Fibroblast of lung (primary cell): ENCODE measurements at regions not wholly inside any gene's neighbourhood (a gene's known extent, or its start where the extent isn't known, plus 50 kb on each side); places are given as distances from the start of the nearest gene placed in this dataset.
"Not testable (repeated sequence)": the region's sequence is repeated elsewhere in the genome, so short reads cannot be mapped to it uniquely, and the experiment has no call there.

Source experiments
- DNase-seq, 2 donors: peaks; one replicate each; pipeline versions ENCODE4 v3.0.0 to v3.0.0-alpha.2; 2010; ENCODE audit warnings: low read depth in 2 of 2
- H2AFZ ChIP-seq: 2 replicates; pipeline ENCODE4 v1.5.1; 2012; ENCODE audit warnings: low read length, control low read depth, inconsistent platforms
- H3K27ac ChIP-seq: 2 replicates; pipeline ENCODE4 v1.5.1; 2011; ENCODE audit warnings: low read length, control low read depth; ENCODE audit not compliant: insufficient read depth
- H3K27me3 ChIP-seq: 2 replicates; pipeline ENCODE4 v1.5.1; 2011; ENCODE audit warnings: mild to moderate bottlenecking, low read length; ENCODE audit not compliant: control insufficient read depth, insufficient read depth
- H3K36me3 ChIP-seq: 2 replicates; pipeline ENCODE4 v1.5.1; 2011; ENCODE audit warnings: low read length; ENCODE audit not compliant: control insufficient read depth, insufficient read depth
- H3K4me1 ChIP-seq: 2 replicates; pipeline ENCODE4 v1.5.1; 2011; ENCODE audit warnings: low read length; ENCODE audit not compliant: control insufficient read depth, insufficient read depth; ENCODE audit errors: extremely low read depth
- H3K4me2 ChIP-seq: 2 replicates; pipeline ENCODE4 v1.5.1; 2011; ENCODE audit warnings: low read length, control low read depth; ENCODE audit not compliant: insufficient read depth; ENCODE audit errors: extremely low read depth
- H3K4me3 ChIP-seq, 4 experiments: fragments of 200-600 bp in 1 of 4; sonication (generic) in 1 of 4; replicated peaks in 1 of 4; 2 replicates each; pipeline ENCODE4 v1.5.1; 2011 to 2016; ENCODE audit warnings: low read length in 4 of 4, low read depth in 3 of 4, mild to moderate bottlenecking in 3 of 4, control low read depth in 2 of 4, inconsistent platforms in 1 of 4, mixed read lengths in 1 of 4; ENCODE audit not compliant: insufficient read depth in 1 of 4; ENCODE audit errors: control extremely low read depth in 1 of 4
- H3K79me2 ChIP-seq: 2 replicates; pipeline ENCODE4 v1.5.1; 2012; ENCODE audit warnings: mild to moderate bottlenecking, low read length, inconsistent platforms; ENCODE audit not compliant: control insufficient read depth, insufficient read depth
- H3K9ac ChIP-seq: 2 replicates; pipeline ENCODE4 v1.5.1; 2011; ENCODE audit warnings: mild to moderate bottlenecking, low read length, control low read depth; ENCODE audit not compliant: insufficient read depth
- H3K9me3 ChIP-seq: 2 replicates; pipeline ENCODE4 v1.5.1; 2012; ENCODE audit warnings: low read depth, low read length; ENCODE audit not compliant: control insufficient read depth, insufficient read depth
- H4K20me1 ChIP-seq: 2 replicates; pipeline ENCODE4 v1.5.1; 2011; ENCODE audit warnings: low read length; ENCODE audit not compliant: control insufficient read depth, insufficient read depth; ENCODE audit errors: extremely low read depth
- CTCF ChIP-seq, 2 donors: IDR thresholded peaks in 1 of 2; conservative IDR thresholded peaks in 1 of 2; 1 replicate in 1 of 2; 2 replicates in 1 of 2; pipeline ENCODE4 v1.5.1; 2011 to 2012; ENCODE audit warnings: low read length in 2 of 2, control low read depth in 1 of 2, inconsistent platforms in 1 of 2, low read depth in 1 of 2, mild to moderate bottlenecking in 1 of 2
- EZH2 ChIP-seq: IDR thresholded peaks from 2 replicates; pipeline ENCODE4 v1.5.1; 2012; ENCODE audit warnings: low read length, control low read depth, mild to moderate bottlenecking; ENCODE audit errors: missing control alignments

- H3K9ac ChIP-seq: no peak overlapping the region
- no peaks in the 10 kb centered on the region for H3K79me2 ChIP-seq
- no peaks in the 10 kb centered on the region for H3K27me3 ChIP-seq
- no peak overlapping the region for H3K4me2 ChIP-seq
- no peak overlapping the region for H3K27ac ChIP-seq
- no peaks in the 10 kb centered on the region for H3K4me1 ChIP-seq
- DNase-seq: no peak
- H3K36me3 ChIP-seq: no peaks in the 10 kb centered on the region
- H2AFZ ChIP-seq: no peak overlapping the region
- H3K9me3 ChIP-seq: no peaks in the 10 kb centered on the region
- no peaks in the 10 kb centered on the region for H4K20me1 ChIP-seq
- no peak for TF ChIP-seq EZH2
- no peak for TF ChIP-seq CTCF (conservative IDR thresholded peaks at IDR 0.05 in 1 of 2, IDR thresholded peaks at IDR 0.05 in 1 of 2; ENCODE audit: low read depth in 1 of 2, low read length in 2 of 2)
- H3K4me3 ChIP-seq: no peak overlapping the region
Observed at GRCh38 chr20:29448806-29449470, 1808.5 kb upstream of the DEFB115 start.

DNA sequence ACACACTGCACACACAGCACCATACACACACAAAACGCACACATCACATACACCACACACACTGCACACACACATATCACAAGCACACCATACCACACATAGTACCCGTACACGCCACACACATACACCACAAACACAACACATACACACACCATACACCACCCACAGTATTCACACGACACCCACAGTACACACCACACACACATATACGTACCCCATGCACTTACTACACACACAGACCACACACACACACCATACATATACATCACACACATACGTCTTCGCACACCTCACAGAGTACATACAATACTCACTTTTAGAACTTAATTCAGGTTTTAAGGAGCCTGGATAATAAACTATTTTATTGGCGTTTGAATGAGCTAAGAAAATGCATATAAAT lies 1805.3 kb upstream of the DEFB115 start:
- no peaks in the 10 kb centered on the region for H3K79me2 ChIP-seq
- H3K9ac ChIP-seq: no peak overlapping the region
- no peak overlapping the region for H2AFZ ChIP-seq
- H4K20me1 ChIP-seq: no peaks in the 10 kb centered on the region
- H3K36me3 ChIP-seq: no peaks in the 10 kb centered on the region
- no peak overlapping the region for H3K27ac ChIP-seq
- H3K9me3 ChIP-seq: no peaks in the 10 kb centered on the region
- no peaks in the 10 kb centered on the region for H3K4me1 ChIP-seq
- DNase-seq: peak; percentile 0 to 1
- no peak overlapping the region for H3K4me3 ChIP-seq
- H3K4me2 ChIP-seq: no peak overlapping the region
- H3K27me3 ChIP-seq: no peaks in the 10 kb centered on the region
- no peak for TF ChIP-seq EZH2
- no peak for TF ChIP-seq CTCF (conservative IDR thresholded peaks at IDR 0.05 in 1 of 2, IDR thresholded peaks at IDR 0.05 in 1 of 2; ENCODE audit: low read depth in 1 of 2, low read length in 2 of 2)

DNA sequence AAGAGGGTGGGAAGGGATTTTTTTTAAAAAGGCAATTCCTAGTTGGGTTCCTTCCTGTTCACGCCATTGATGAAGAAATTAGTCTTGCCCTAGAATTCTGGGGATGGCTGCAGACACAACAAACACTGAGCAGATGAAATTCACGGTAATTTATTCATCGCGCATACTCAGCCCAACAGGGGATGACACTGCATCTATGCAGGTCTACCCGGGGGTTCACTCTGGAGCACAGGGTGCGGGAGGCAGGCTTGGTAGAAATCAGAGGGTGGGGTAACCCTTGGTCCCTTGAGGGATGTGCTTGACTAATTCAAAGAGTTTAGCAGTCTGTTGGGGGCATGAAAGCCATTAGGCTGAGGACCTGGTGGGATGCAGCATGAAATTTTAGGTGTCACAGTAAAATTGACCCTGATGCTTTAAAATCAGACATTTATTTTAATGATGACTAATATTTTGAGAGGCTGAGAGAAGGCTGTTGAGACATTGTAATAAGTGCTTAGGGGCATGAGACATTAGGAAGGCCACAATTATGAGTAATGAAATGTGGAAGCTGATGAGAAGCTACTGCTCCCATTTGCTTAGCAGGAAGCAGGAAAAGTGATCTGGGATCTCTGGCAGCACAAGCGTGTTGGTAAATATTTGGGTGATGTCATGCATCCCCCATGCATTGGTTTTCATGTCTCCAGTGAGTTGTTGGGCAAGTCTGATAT lies 1800.3 kb upstream of the DEFB115 start:
- H4K20me1 ChIP-seq, H3K36me3 ChIP-seq, H3K27ac ChIP-seq, H3K9me3 ChIP-seq, H3K4me2 ChIP-seq, H3K79me2 ChIP-seq, DNase-seq, H3K4me1 ChIP-seq, H3K4me3 ChIP-seq, H3K9ac ChIP-seq, H2AFZ ChIP-seq, H3K27me3 ChIP-seq: not testable (repeated sequence)
